H1 (cell line): ENCODE measurements at regions not wholly inside any gene's neighbourhood (a gene's known extent, or its start where the extent isn't known, plus 50 kb on each side); places are given as distances from the start of the nearest gene placed in this dataset.

Experiments used
- CTCF ChIA-PET: fragments of 300-600 bp; sonication (Branson Sonifier 250); formaldehyde crosslinking; loops from one replicate; lab custom pipeline; 2021; ENCODE audit not compliant: partially characterized antibody; lab: Charles Lee
- POLR2A ChIA-PET: fragments of 300-600 bp; sonication (Branson Sonifier 250); formaldehyde crosslinking; loops from one replicate; lab custom pipeline; 2021; ENCODE audit warnings: inconsistent platforms; ENCODE audit not compliant: partially characterized antibody; lab: Charles Lee
- DNase-seq, 2 experiments: peaks; one replicate each; pipeline versions ENCODE4 v3.0.0 to v3.0.0-alpha.2; 2010 to 2022; ENCODE audit warnings: low spot score in 2 of 2, low read depth in 1 of 2, mixed read lengths in 1 of 2
- FAIRE-seq: peaks from 2 replicates; lab custom pipeline; 2011; peaks lifted over from hg19 to GRCh38; lab: Jason Lieb, UNC
- H2AFZ ChIP-seq: 2 replicates; pipeline ENCODE4 v1.8.1; 2012; ENCODE audit warnings: low read length, inconsistent platforms
- H2AK5ac ChIP-seq: 2 replicates; pipeline ENCODE4 v1.6.1; 2013; ENCODE audit warnings: low read depth, low read length
- H2BK120ac ChIP-seq: replicated peaks from 2 replicates; pipeline ENCODE3; 2013; ENCODE audit warnings: low read depth, low read length, inconsistent platforms
- H2BK12ac ChIP-seq: 2 replicates; pipeline ENCODE4 v1.6.1; 2013; ENCODE audit warnings: low read depth, low read length
- H2BK15ac ChIP-seq: 2 replicates; pipeline ENCODE4 v1.6.1; 2013; ENCODE audit warnings: low read length
- H2BK20ac ChIP-seq: 2 replicates; pipeline ENCODE4 v1.6.1; 2013; ENCODE audit warnings: low read length
- H2BK5ac ChIP-seq: 2 replicates; pipeline ENCODE4 v1.6.1; 2013; ENCODE audit warnings: low read depth, low read length
- H3K14ac ChIP-seq: 2 replicates; pipeline ENCODE4 v1.6.1; 2013; ENCODE audit warnings: inconsistent platforms; ENCODE audit not compliant: insufficient read length
- H3K18ac ChIP-seq: 2 replicates; pipeline ENCODE4 v1.6.1; 2013; ENCODE audit warnings: low read length; ENCODE audit errors: extremely low read depth
- H3K23ac ChIP-seq: 2 replicates; pipeline ENCODE4 v1.6.1; 2013; ENCODE audit warnings: inconsistent platforms; ENCODE audit not compliant: insufficient read length
- H3K23me2 ChIP-seq: 2 replicates; pipeline ENCODE4 v1.6.1; 2013; ENCODE audit warnings: low read depth, low read length
- H3K27ac ChIP-seq: 2 replicates; pipeline ENCODE4 v1.6.1; 2011; ENCODE audit warnings: low read depth, low read length, inconsistent platforms
- H3K27me3 ChIP-seq, 4 experiments: replicated peaks in 1 of 4; 1 replicate in 1 of 4; 2 replicates in 3 of 4; pipeline versions ENCODE4 v1.6.1 to v1.8.1; 2011 to 2013; ENCODE audit warnings: low read length in 3 of 4, mild to moderate bottlenecking in 3 of 4, inconsistent platforms in 2 of 4, mixed read lengths in 2 of 4, moderate library complexity in 1 of 4; ENCODE audit not compliant: control insufficient read depth in 3 of 4, insufficient read depth in 3 of 4; ENCODE audit errors: extremely low read depth in 1 of 4
- H3K36me3 ChIP-seq, 4 experiments: 2 replicates each; pipeline versions ENCODE4 v1.6.1 to v1.8.1; 2011 to 2013; ENCODE audit warnings: mild to moderate bottlenecking in 4 of 4, low read length in 3 of 4, moderate library complexity in 2 of 4, control low read depth in 1 of 4, inconsistent platforms in 1 of 4; ENCODE audit not compliant: insufficient read depth in 4 of 4, control insufficient read depth in 2 of 4
- H3K4ac ChIP-seq: replicated peaks from 2 replicates; pipeline ENCODE3; 2013; ENCODE audit warnings: low read length, low read depth, mixed read lengths, inconsistent platforms; ENCODE audit not compliant: insufficient read length
- H3K4me1 ChIP-seq, 4 experiments: replicated peaks in 1 of 4; 1 replicate in 1 of 4; 2 replicates in 3 of 4; pipeline versions ENCODE4 v1.6.1 to v1.8.1; 2011 to 2013; ENCODE audit warnings: low read length in 3 of 4, inconsistent platforms in 2 of 4, mixed read lengths in 1 of 4; ENCODE audit not compliant: insufficient read depth in 4 of 4, control insufficient read depth in 3 of 4
- H3K4me2 ChIP-seq, 2 experiments: 2 replicates each; pipeline versions ENCODE4 v1.6.1 to v1.8.1; 2011 to 2013; ENCODE audit warnings: low read depth in 2 of 2, low read length in 2 of 2, control low read depth in 1 of 2, inconsistent platforms in 1 of 2, mild to moderate bottlenecking in 1 of 2; ENCODE audit not compliant: insufficient read depth in 1 of 2
- H3K4me3 ChIP-seq, 4 experiments: fragments of 200-600, 300-600 bp in 1 of 4; sonication (generic), shearing (Covaris generic), sonication (Bioruptor Twin) in 1 of 4; 2 replicates each; pipeline versions ENCODE4 v1.5.1 to v1.8.1; 2011 to 2016; ENCODE audit warnings: low read length in 4 of 4, low read depth in 3 of 4, control low read depth in 2 of 4, inconsistent platforms in 2 of 4, mild to moderate bottlenecking in 2 of 4, mixed read lengths in 1 of 4, moderate library complexity in 1 of 4; ENCODE audit not compliant: insufficient read depth in 2 of 4; ENCODE audit errors: extremely low read depth in 1 of 4
- H3K56ac ChIP-seq: replicated peaks from 2 replicates; pipeline ENCODE3; 2013; ENCODE audit warnings: low read depth, mild to moderate bottlenecking, mixed read lengths, low read length, inconsistent platforms; ENCODE audit not compliant: insufficient read length
- H3K79me1 ChIP-seq: 2 replicates; pipeline ENCODE4 v1.6.1; 2013; ENCODE audit warnings: low read depth, low read length, control low read depth
- H3K79me2 ChIP-seq, 2 experiments: 2 replicates each; pipeline versions ENCODE4 v1.6.1 to v1.8.1; 2012 to 2013; ENCODE audit warnings: low read length in 2 of 2, mild to moderate bottlenecking in 2 of 2, inconsistent platforms in 1 of 2; ENCODE audit not compliant: insufficient read depth in 2 of 2, control insufficient read depth in 1 of 2
- H3K9ac ChIP-seq, 4 experiments: replicated peaks in 1 of 4; 1 replicate in 1 of 4; 2 replicates in 3 of 4; pipeline versions ENCODE4 v1.6.1 to v1.8.1; 2011 to 2013; ENCODE audit warnings: low read depth in 3 of 4, low read length in 3 of 4, control low read depth in 2 of 4, mild to moderate bottlenecking in 2 of 4, moderate library complexity in 2 of 4, inconsistent platforms in 1 of 4; ENCODE audit errors: extremely low read depth in 1 of 4
- H3K9me3 ChIP-seq, 2 experiments: 2 replicates each; pipeline versions ENCODE4 v1.6.1 to v1.8.1; 2012 to 2013; ENCODE audit warnings: mild to moderate bottlenecking in 2 of 2, moderate library complexity in 2 of 2, control low read depth in 1 of 2, inconsistent platforms in 1 of 2, low read depth in 1 of 2, low read length in 1 of 2, mixed read lengths in 1 of 2; ENCODE audit not compliant: insufficient read depth in 2 of 2
- H4K20me1 ChIP-seq, 2 experiments: replicated peaks in 1 of 2; 2 replicates each; pipeline versions ENCODE3 to v1.8.1; 2011 to 2013; ENCODE audit warnings: inconsistent platforms in 2 of 2, low read length in 2 of 2, mild to moderate bottlenecking in 1 of 2; ENCODE audit not compliant: insufficient read depth in 2 of 2, control insufficient read depth in 1 of 2
- H4K5ac ChIP-seq: 2 replicates; pipeline ENCODE4 v1.6.1; 2013; ENCODE audit warnings: low read length, low read depth, mixed read lengths, inconsistent platforms; ENCODE audit not compliant: insufficient read length
- H4K8ac ChIP-seq: 2 replicates; pipeline ENCODE4 v1.8.0; 2013; ENCODE audit warnings: mild to moderate bottlenecking, moderate library complexity, low read length, inconsistent platforms; ENCODE audit not compliant: insufficient read depth; ENCODE audit errors: extremely low read depth
- H4K91ac ChIP-seq: replicated peaks from 2 replicates; pipeline ENCODE3; 2013; ENCODE audit warnings: low read length, mixed read lengths, inconsistent platforms; ENCODE audit not compliant: insufficient read length
- ATF2 ChIP-seq: IDR thresholded peaks from 2 replicates; pipeline ENCODE4 v1.6.1; 2012; ENCODE audit warnings: low read length, inconsistent platforms

GRCh38 chr11:15737320-15737719 lies 619.0 kb downstream of the SOX6 start:
- H3K4ac ChIP-seq, result no peak overlapping the region
- H3K4me1 ChIP-seq, result no peaks in the 10 kb centered on the region
- H3K23me2 ChIP-seq, result no peaks in the 10 kb centered on the region; the same call in 1 of the 2 replicates
- no peaks in the 10 kb centered on the region for H3K36me3 ChIP-seq
- H2AFZ ChIP-seq, result no peak overlapping the region
- H2BK120ac ChIP-seq, result no peak overlapping the region
- H4K91ac ChIP-seq, result no peak overlapping the region
- no peak overlapping the region for H3K4me3 ChIP-seq
- no peak overlapping the region for H3K4me2 ChIP-seq
- CTCF ChIA-PET, result interaction anchor here (0.7 kb wide), 1 partner anchor 20 kb away, joined by 3 read pairs; no protein-coding TSS in a partner anchor
- H2BK15ac ChIP-seq, result no peak overlapping the region
- H2AK5ac ChIP-seq, result no peak overlapping the region
- no peak overlapping the region for H3K23ac ChIP-seq
- H3K79me1 ChIP-seq, result no peaks in the 10 kb centered on the region
- no peak overlapping the region for H2BK20ac ChIP-seq
- no peaks in the 10 kb centered on the region for H3K79me2 ChIP-seq
- H3K56ac ChIP-seq, result no peak overlapping the region
- DNase-seq, result no peak
- no peak overlapping the region for H2BK5ac ChIP-seq
- no peak overlapping the region for H3K14ac ChIP-seq
- H3K9me3 ChIP-seq, result no peaks in the 10 kb centered on the region
- no peaks in the 10 kb centered on the region for H3K27me3 ChIP-seq
- H3K27ac ChIP-seq, result no peak overlapping the region
- H3K18ac ChIP-seq, result no peak overlapping the region
- no peaks in the 10 kb centered on the region for H4K20me1 ChIP-seq
- no peak for FAIRE-seq
- H2BK12ac ChIP-seq, result no peak overlapping the region
- no peak overlapping the region for H4K5ac ChIP-seq
- no peak overlapping the region for H3K9ac ChIP-seq
- no peak overlapping the region for H4K8ac ChIP-seq
- POLR2A ChIA-PET, result no interaction called here
- TF ChIP-seq ATF2, result no peak
